GM10266 (cell line): ENCODE measurements at regions not wholly inside any gene's neighbourhood (a gene's known extent, or its start where the extent isn't known, plus 50 kb on each side); places are given as distances from the start of the nearest gene placed in this dataset.

Experiments
- DNase-seq: peaks from one replicate; pipeline ENCODE4 v3.0.0; 2012; ENCODE audit errors: extremely low spot score
- CTCF ChIP-seq: IDR thresholded peaks from 2 replicates; pipeline ENCODE4 v1.5.1; 2012; ENCODE audit warnings: mild to moderate bottlenecking, low read depth; ENCODE audit not compliant: control insufficient read depth, insufficient read depth; ENCODE audit errors: missing control alignments

GRCh38 chr2:2875296-2875695 is 502.3 kb downstream of the EIPR1 start:
- DNase-seq, result no peak
- TF ChIP-seq CTCF, result no peak

- TF ChIP-seq CTCF, result no peak
- DNase-seq, result no peak
Observed at GRCh38 chr2:2874805-2875204, 502.8 kb downstream of the EIPR1 start.

DNA sequence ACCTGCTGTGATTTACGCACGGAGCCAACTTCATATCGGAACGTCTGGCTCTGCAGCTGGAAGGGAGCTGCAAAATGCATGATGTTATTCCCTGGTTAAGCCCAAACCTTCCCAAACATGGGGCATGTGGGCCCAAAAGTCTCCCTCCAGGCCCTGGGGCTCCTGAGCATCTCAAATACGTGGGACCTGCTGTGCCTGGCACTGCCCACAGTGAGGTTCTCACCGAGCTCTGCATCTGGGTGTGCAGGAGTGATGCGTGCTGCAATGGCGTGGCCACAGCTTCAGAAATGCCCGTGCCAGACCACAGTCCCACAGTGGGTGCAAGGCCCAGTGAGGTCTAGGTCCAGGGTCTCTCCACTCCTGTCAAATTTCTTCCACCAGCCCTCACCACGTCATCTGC is 503.3 kb downstream of the EIPR1 start:
- TF ChIP-seq CTCF, result no peak
- no peak for DNase-seq

DNA sequence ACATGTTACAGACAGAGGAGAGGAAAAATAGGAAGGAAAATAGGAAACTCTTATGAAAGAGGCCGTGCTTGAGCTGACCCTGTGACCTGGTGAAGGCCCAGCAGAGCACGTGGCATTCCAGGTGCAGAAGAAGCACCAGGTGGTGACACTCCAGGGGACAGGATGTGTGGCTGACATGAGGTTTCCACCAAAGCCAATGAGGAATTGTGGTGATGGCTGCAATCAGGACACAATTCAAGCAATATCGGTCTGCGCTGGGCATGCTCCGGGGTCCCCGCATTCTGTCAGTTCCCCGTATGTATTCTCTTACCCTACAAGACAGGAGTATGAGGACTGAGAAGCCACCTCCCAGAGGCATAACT is 504.2 kb downstream of the EIPR1 start:
- TF ChIP-seq CTCF, result no peak
- DNase-seq, result no peak

DNA sequence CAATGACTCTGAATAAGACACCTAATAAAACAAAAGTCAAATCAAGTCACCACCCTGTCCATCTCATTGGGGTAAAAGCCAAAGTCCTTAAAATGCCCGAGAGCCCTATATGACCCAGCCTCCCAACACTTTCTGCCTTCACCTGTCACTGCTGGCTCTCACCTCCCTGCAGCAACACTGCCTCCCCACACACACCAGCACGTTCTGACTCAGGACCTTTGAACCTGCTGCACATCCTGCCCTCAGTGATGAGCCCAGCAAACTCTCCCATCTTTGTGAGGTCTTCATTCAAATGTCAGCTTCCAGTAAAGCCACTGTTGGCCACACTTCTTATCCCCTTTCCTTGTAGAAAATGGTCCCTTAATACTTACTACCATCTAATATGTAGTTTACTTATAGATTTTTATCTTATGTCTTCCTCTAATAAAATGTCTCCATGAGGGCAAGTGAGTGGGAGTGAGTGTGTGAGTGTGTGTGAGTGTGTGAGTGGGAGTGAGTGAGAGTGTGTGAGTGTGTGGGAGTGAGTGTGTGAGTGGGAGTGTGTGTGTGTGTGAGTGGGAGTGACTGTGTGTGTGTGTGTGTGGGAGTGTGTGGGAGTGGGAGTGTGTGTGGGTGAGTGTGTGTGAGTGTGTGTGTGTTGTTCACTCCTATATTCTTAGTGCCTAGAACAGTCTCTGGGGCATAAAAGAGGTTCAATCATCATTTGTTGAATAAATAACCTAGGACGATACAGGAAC is 504.7 kb downstream of the EIPR1 start:
- TF ChIP-seq CTCF, result no peak
- DNase-seq, result no peak

DNA sequence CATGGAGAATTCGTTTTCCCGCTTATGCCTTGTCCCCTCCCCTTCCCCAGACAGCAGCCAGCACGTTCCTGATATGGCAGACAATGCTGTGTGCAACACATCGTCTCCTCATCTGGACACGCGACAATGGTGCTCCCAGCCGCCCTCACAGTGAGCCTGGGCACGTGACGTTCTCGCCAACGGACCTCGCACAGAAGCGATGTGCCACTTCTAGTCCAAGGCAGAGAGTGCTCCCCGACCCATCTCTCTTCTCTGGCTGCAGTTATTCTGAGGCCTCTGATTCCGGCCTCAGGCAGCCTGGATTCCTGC is 505.4 kb downstream of the EIPR1 start:
- TF ChIP-seq CTCF, result no peak
- DNase-seq, result no peak

GRCh38 chr2:2871480-2872308 is 505.9 kb downstream of the EIPR1 start:
- no peak for TF ChIP-seq CTCF
- no peak for DNase-seq
